ENCODE measurements at regions not wholly inside any gene's neighbourhood (a gene's known extent, or its start where the extent isn't known, plus 50 kb on each side); places are given as distances from the start of the nearest gene placed in this dataset.

DNA sequence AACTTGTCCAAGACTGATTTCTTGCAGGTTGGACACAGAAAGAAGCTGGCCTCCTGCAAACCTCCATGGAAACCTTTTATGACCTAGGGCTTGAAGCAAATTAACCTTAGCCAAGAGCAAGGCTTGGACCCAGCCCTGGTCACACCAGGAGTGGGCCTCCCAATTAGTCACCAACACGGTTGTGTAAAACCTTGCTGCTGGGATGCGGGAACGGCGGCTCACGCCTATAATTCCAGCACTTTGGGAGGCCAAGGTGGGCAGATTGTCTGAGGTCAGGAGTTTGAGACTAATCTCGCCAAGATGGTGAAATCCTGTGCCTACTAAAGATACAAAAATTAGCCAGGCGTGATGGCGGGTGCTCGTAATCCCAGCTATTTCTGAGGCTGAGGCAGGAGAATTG lies 419.9 kb downstream of the AASDHPPT start:
- intact Hi-C loops (cut with micrococcal nuclease): no loop called here
- H3K4me1 Mint-ChIP-seq: no peaks in the 10 kb centered on the region
- peaks cover 0 to 5% (median 3%) of the 10 kb centered on the region in 8 donors for H3K9me3 Mint-ChIP-seq
- Histone ChIP-seq H3K4me1 (ENCODE audit: insufficient read depth, low read length) (no peaks in the 10 kb centered on the region), H3K9me3 (ENCODE audit: control insufficient read depth in 1 of 2, low read length in 2 of 2) (no peaks in the 10 kb centered on the region), H3K4me3 (ENCODE audit: low read length in 2 of 2) (no peak overlapping the region), H3K27ac (ENCODE audit: low read depth, low read length) (no peak overlapping the region), H3K36me3 (ENCODE audit: insufficient read depth, low read length) (no peaks in the 10 kb centered on the region), H3K27me3 (ENCODE audit: insufficient read depth, low read length) (no peaks in the 10 kb centered on the region)
- H3K27ac Mint-ChIP-seq: no peak overlapping the region
- POLR2A ChIA-PET (ENCODE audit: partially characterized antibody): no interaction called here
- no peak overlapping the region for H3K4me3 Mint-ChIP-seq
- H3K27me3 Mint-ChIP-seq: no peaks in the 10 kb centered on the region
- DNase-seq: no peak
- CTCF ChIA-PET (ENCODE audit: partially characterized antibody): no interaction called here
- no peaks in the 10 kb centered on the region for H3K36me3 Mint-ChIP-seq

DNA sequence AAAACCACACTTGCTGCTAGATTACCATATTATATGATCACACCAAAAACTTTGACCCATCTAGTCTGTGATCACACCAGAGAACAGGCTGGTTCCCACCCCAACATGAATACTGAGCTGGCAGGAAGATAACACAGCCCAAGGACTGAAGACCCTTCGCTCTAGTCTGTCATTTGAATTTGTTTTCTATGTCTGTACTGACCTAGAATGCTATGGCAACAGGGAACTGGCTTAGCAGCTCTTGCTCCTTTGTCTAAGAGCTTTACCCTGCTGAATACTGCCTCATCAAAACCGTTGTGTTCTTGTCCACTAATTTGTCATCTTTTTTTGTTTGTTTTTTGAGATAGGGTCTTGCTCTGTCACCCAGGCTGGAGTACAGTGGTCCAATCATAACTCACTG lies 420.4 kb downstream of the AASDHPPT start:
- Mint-ChIP-seq H3K27me3 (no peaks in the 10 kb centered on the region), H3K27ac (no peak overlapping the region), H3K9me3 (peaks cover 0 to 4% (median 2%) of the 10 kb centered on the region in 8 donors), H3K4me3 (no peak overlapping the region), H3K4me1 (no peaks in the 10 kb centered on the region), H3K36me3 (no peaks in the 10 kb centered on the region)
- Histone ChIP-seq H3K9me3 (ENCODE audit: control insufficient read depth in 1 of 2, low read length in 2 of 2) (no peaks in the 10 kb centered on the region), H3K4me1 (ENCODE audit: insufficient read depth, low read length) (no peaks in the 10 kb centered on the region), H3K27ac (ENCODE audit: low read depth, low read length) (no peak overlapping the region), H3K36me3 (ENCODE audit: insufficient read depth, low read length) (no peaks in the 10 kb centered on the region), H3K4me3 (ENCODE audit: low read length in 2 of 2) (no peak overlapping the region), H3K27me3 (ENCODE audit: insufficient read depth, low read length) (no peaks in the 10 kb centered on the region)
- intact Hi-C loops (cut with micrococcal nuclease): no loop called here
- no peak for DNase-seq
- ChIA-PET POLR2A (ENCODE audit: partially characterized antibody) (interaction anchor here (0.7 kb wide), 1 partner anchor 72 kb away, joined by 3 read pairs; no protein-coding TSS in a partner anchor), CTCF (ENCODE audit: partially characterized antibody) (no interaction called here)

DNA sequence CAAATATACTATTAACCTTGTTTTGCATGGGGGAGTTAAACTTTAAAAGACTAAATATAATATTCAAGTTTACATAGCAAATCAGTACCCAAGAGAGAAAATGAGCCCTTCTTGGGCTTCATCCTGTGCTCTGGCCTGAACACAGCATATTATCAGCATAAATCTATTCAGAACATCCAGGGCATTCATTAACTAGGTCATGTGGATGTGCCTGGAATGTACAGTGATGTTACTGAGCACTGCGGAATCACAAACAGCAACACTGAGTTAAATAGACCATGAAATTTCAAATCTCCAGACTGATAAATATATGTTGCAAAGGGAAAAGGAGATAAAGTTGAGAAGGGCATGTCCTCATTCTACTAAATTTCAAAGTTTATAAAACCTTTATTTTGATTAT lies 426.4 kb downstream of the AASDHPPT start:
- Histone ChIP-seq H3K27me3 (ENCODE audit: insufficient read depth, low read length) (no peaks in the 10 kb centered on the region), H3K9me3 (ENCODE audit: control insufficient read depth in 1 of 2, low read length in 2 of 2) (no peaks in the 10 kb centered on the region), H3K27ac (ENCODE audit: low read depth, low read length) (no peak overlapping the region), H3K36me3 (ENCODE audit: insufficient read depth, low read length) (no peaks in the 10 kb centered on the region), H3K4me1 (ENCODE audit: insufficient read depth, low read length) (no peaks in the 10 kb centered on the region), H3K4me3 (ENCODE audit: low read length in 2 of 2) (no peak overlapping the region)
- ChIA-PET CTCF (ENCODE audit: partially characterized antibody) (no interaction called here), POLR2A (ENCODE audit: partially characterized antibody) (no interaction called here)
- Mint-ChIP-seq H3K27ac (no peak overlapping the region), H3K36me3 (no peaks in the 10 kb centered on the region), H3K4me3 (no peak overlapping the region), H3K9me3 (peaks cover 0 to 10% (median 4%) of the 10 kb centered on the region in 8 donors), H3K27me3 (no peaks in the 10 kb centered on the region), H3K4me1 (no peaks in the 10 kb centered on the region)
- intact Hi-C loops (cut with micrococcal nuclease): no loop called here
- no peak for DNase-seq

DNA sequence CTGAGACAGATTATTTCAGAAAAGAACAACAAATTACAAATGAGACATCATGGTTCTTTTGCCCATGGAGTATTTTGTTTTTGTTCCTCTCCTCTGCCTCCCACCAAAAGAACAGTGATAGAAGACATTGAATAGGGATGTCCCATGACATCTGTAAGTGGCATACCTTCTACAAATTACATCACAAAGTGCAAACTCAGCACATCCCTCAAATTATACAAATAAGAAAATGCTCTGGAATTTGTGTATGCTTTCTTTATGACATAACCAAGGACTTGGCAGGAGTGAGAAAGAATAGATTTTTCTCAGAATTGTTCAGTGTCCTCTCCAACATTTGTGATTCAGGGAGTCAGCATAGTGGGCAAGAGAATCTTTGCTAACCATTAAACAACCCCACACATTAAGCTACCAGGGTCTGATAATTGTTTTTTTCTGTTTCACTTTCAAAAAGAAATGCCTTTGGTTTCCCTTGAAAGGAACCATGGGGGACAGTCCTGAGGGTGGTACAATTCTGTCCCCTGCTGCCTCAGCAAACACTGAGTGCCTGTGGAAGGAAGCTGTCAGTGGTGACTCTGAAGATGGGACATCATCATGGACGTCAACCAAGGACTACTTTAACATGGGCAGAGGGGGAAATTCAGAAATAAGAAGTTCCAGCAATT lies 430.3 kb downstream of the AASDHPPT start:
- H3K36me3 Mint-ChIP-seq: no peaks in the 10 kb centered on the region
- H3K4me3 ChIP-seq (ENCODE audit: low read length in 2 of 2): no peak overlapping the region
- H3K27me3 Mint-ChIP-seq: no peaks in the 10 kb centered on the region
- ChIA-PET CTCF (ENCODE audit: partially characterized antibody) (no interaction called here), POLR2A (ENCODE audit: partially characterized antibody) (no interaction called here)
- H3K27ac Mint-ChIP-seq: no peak overlapping the region
- no peak overlapping the region for H3K27ac ChIP-seq (ENCODE audit: low read depth, low read length)
- no peaks in the 10 kb centered on the region for H3K27me3 ChIP-seq (ENCODE audit: insufficient read depth, low read length)
- no peak for DNase-seq
- H3K4me3 Mint-ChIP-seq: no peak overlapping the region
- H3K9me3 Mint-ChIP-seq: peaks cover 0 to 10% (median 4%) of the 10 kb centered on the region in 8 donors
- H3K9me3 ChIP-seq (ENCODE audit: control insufficient read depth in 1 of 2, low read length in 2 of 2): no peaks in the 10 kb centered on the region
- no peaks in the 10 kb centered on the region for H3K4me1 Mint-ChIP-seq
- intact Hi-C loops (cut with micrococcal nuclease): no loop called here
- H3K36me3 ChIP-seq (ENCODE audit: insufficient read depth, low read length): no peaks in the 10 kb centered on the region
- H3K4me1 ChIP-seq (ENCODE audit: insufficient read depth, low read length): no peaks in the 10 kb centered on the region

DNA sequence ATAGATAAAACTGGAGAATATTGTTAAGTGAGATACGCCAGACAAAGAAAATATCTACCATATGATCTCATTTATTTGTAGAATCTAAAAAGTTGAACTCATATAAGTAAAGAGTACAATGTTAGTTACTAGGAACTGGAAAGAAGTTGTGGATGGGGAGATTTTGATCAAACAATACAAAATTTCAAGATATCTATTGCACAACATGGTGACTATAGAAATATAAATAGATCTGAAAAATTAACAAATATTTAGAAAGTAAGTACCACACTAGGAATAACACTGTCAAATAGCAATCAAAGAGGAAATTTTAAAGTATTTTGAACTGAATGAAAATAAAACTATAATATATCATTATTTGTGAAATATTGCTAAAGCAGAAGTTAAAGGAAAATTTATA lies 437.2 kb downstream of the AASDHPPT start:
- DNase-seq: no peak
- Mint-ChIP-seq H3K4me1 (no peaks in the 10 kb centered on the region), H3K9me3 (peaks cover 1 to 17% (median 3%) of the 10 kb centered on the region in 8 donors), H3K27me3 (no peaks in the 10 kb centered on the region), H3K4me3 (no peak overlapping the region), H3K27ac (no peak overlapping the region), H3K36me3 (no peaks in the 10 kb centered on the region)
- Histone ChIP-seq H3K9me3 (ENCODE audit: control insufficient read depth in 1 of 2, low read length in 2 of 2) (no peaks in the 10 kb centered on the region), H3K4me1 (ENCODE audit: insufficient read depth, low read length) (no peaks in the 10 kb centered on the region), H3K4me3 (ENCODE audit: low read length in 2 of 2) (no peak overlapping the region), H3K27me3 (ENCODE audit: insufficient read depth, low read length) (no peaks in the 10 kb centered on the region), H3K36me3 (ENCODE audit: insufficient read depth, low read length) (no peaks in the 10 kb centered on the region), H3K27ac (ENCODE audit: low read depth, low read length) (no peak overlapping the region)
- ChIA-PET POLR2A (ENCODE audit: partially characterized antibody) (no interaction called here), CTCF (ENCODE audit: partially characterized antibody) (no interaction called here)
- intact Hi-C loops (cut with micrococcal nuclease): no loop called here

DNA sequence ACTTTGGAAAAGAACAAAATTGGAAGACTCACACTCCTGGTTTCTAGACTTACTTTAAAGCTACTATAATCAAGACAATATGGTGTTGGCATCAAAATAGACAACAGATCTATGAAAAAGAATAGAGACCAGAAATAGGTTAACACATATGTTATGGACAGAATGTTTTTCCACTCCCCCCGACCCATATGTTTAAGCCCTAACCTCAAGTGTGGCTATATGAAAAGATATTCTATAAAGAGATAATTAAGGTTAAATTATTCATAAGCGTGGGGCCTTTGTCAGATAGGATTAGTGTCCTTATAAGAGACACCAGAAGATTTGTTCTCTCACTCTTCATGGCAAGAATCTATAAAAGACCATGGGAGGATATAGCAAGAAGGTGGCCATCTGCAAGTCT lies 440.0 kb downstream of the AASDHPPT start:
- H3K4me3 ChIP-seq (ENCODE audit: low read length in 2 of 2): no peak overlapping the region
- Mint-ChIP-seq H3K27ac (no peak overlapping the region), H3K9me3 (peaks cover 2 to 11% (median 3%) of the 10 kb centered on the region in 8 donors), H3K27me3 (no peaks in the 10 kb centered on the region), H3K36me3 (no peaks in the 10 kb centered on the region), H3K4me1 (no peaks in the 10 kb centered on the region), H3K4me3 (no peak overlapping the region)
- no peaks in the 10 kb centered on the region for H3K9me3 ChIP-seq (ENCODE audit: control insufficient read depth in 1 of 2, low read length in 2 of 2)
- DNase-seq: no peak
- intact Hi-C loops (cut with micrococcal nuclease): no loop called here
- no peak overlapping the region for H3K27ac ChIP-seq (ENCODE audit: low read depth, low read length)
- ChIA-PET CTCF (ENCODE audit: partially characterized antibody) (no interaction called here), POLR2A (ENCODE audit: partially characterized antibody) (no interaction called here)
- no peaks in the 10 kb centered on the region for H3K36me3 ChIP-seq (ENCODE audit: insufficient read depth, low read length)
- no peaks in the 10 kb centered on the region for H3K4me1 ChIP-seq (ENCODE audit: insufficient read depth, low read length)
- H3K27me3 ChIP-seq (ENCODE audit: insufficient read depth, low read length): no peaks in the 10 kb centered on the region

DNA sequence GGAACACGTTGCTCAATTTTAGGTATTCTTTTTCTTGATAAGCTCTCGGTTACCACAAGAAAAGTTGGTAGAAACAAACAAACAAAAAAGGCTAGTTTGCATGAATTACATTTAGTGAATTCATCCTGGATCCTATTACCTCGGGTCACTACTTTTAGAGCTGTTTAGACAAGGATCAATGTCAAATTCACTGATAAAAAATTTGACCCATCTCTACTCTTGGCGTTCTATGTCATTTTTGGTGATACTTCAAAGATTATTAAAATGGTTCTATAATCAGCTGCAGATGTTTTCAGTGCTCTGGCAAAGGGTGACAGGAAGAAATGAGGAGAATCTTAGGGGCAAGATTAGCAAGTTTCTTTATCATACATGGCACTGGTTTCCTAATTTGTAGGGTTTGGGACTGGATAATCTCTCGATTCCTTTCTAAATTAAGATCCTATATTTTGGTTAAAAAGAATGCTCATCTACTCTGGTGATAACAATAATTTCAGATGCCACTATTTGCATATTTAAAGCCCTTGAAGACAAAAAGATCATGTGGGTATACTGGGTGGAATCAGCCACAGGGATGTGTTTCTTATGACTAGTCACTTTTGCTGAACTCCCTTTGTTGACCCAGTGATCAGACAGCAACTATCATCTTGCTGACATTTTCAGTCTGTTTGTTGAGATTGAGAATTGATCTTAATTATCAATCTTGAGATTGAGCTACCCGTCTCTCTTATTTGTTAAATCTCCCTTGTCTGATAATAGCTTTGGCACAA lies 442.9 kb downstream of the AASDHPPT start:
- Histone ChIP-seq H3K27me3 (ENCODE audit: insufficient read depth, low read length) (no peaks in the 10 kb centered on the region), H3K36me3 (ENCODE audit: insufficient read depth, low read length) (no peaks in the 10 kb centered on the region), H3K4me3 (ENCODE audit: low read length in 2 of 2) (no peak overlapping the region), H3K4me1 (ENCODE audit: insufficient read depth, low read length) (no peaks in the 10 kb centered on the region), H3K9me3 (ENCODE audit: control insufficient read depth in 1 of 2, low read length in 2 of 2) (no peaks in the 10 kb centered on the region), H3K27ac (ENCODE audit: low read depth, low read length) (no peak overlapping the region)
- Mint-ChIP-seq H3K9me3 (peaks cover 0 to 8% (median 2%) of the 10 kb centered on the region in 8 donors), H3K4me3 (no peak overlapping the region), H3K27me3 (no peaks in the 10 kb centered on the region), H3K36me3 (no peaks in the 10 kb centered on the region), H3K27ac (no peak overlapping the region), H3K4me1 (no peaks in the 10 kb centered on the region)
- DNase-seq: no peak
- POLR2A ChIA-PET (ENCODE audit: partially characterized antibody): no interaction called here
- intact Hi-C loops (cut with micrococcal nuclease): no loop called here
- CTCF ChIA-PET (ENCODE audit: partially characterized antibody): no interaction called here

Data from CD4-positive, alpha-beta memory T cell (primary cell).